ENCODE measurements at regions not wholly inside any gene's neighbourhood (a gene's known extent, or its start where the extent isn't known, plus 50 kb on each side); places are given as distances from the start of the nearest gene placed in this dataset.

- TF ChIP-seq KDM5A (IDR thresholded peaks at IDR 0.05; ENCODE audit: low read length): no peak
- no peak for TF ChIP-seq YY1 (IDR thresholded peaks at IDR 0.05; ENCODE audit: low read depth, low read length)
- TF ChIP-seq CTCF (IDR thresholded peaks at IDR 0.05; ENCODE audit: control extremely low read depth in 1 of 3, insufficient read depth in 1 of 3, low read depth in 1 of 3, low read length in 3 of 3): no peak
- TF ChIP-seq ZNF274 (IDR thresholded peaks at IDR 0.05; ENCODE audit: borderline replicate concordance, extremely low read depth, low read length): no peak
- no peak for TF ChIP-seq TEAD4 (IDR thresholded peaks at IDR 0.05; ENCODE audit: low read depth, low read length)
- TF ChIP-seq POLR2A (IDR thresholded peaks at IDR 0.05; ENCODE audit: control extremely low read depth in 1 of 2, low read depth in 2 of 2, low read length in 2 of 2): no peak
- no peak for TF ChIP-seq HDAC6 (IDR thresholded peaks at IDR 0.05; ENCODE audit: low read depth, low read length)
- no peak for TF ChIP-seq BRCA1 (IDR thresholded peaks at IDR 0.05; ENCODE audit: low read depth, low read length)
- TF ChIP-seq EZH2 (IDR thresholded peaks at IDR 0.05; ENCODE audit: low read depth, low read length, severe bottlenecking): no peak
- no peak for TF ChIP-seq JUN (IDR thresholded peaks at IDR 0.05; ENCODE audit: low read depth, low read length)
- TF ChIP-seq POLR2AphosphoS5 (IDR thresholded peaks at IDR 0.05; ENCODE audit: low read depth, low read length): no peak
- no peak for TF ChIP-seq BCL11A (IDR thresholded peaks at IDR 0.05; ENCODE audit: low read depth in 2 of 2, low read length in 2 of 2)
- no peak for TF ChIP-seq SP2 (IDR thresholded peaks at IDR 0.05; ENCODE audit: low read length)
- TF ChIP-seq CEBPB (IDR thresholded peaks at IDR 0.05; ENCODE audit: low read depth, low read length): no peak
Measured at GRCh38 chr2:117714745-117715417, 99.6 kb upstream of the DDX18 start.
